H1 (cell line): ENCODE measurements at regions not wholly inside any gene's neighbourhood (a gene's known extent, or its start where the extent isn't known, plus 50 kb on each side); places are given as distances from the start of the nearest gene placed in this dataset.

Source experiments
- CTCF ChIA-PET: fragments of 300-600 bp; sonication (Branson Sonifier 250); formaldehyde crosslinking; loops from one replicate; lab custom pipeline; 2021; ENCODE audit not compliant: partially characterized antibody; lab: Charles Lee
- POLR2A ChIA-PET: fragments of 300-600 bp; sonication (Branson Sonifier 250); formaldehyde crosslinking; loops from one replicate; lab custom pipeline; 2021; ENCODE audit warnings: inconsistent platforms; ENCODE audit not compliant: partially characterized antibody; lab: Charles Lee
- DNase-seq, 2 experiments: peaks; one replicate each; pipeline versions ENCODE4 v3.0.0 to v3.0.0-alpha.2; 2010 to 2022; ENCODE audit warnings: low spot score in 2 of 2, low read depth in 1 of 2, mixed read lengths in 1 of 2
- FAIRE-seq: peaks from 2 replicates; lab custom pipeline; 2011; peaks lifted over from hg19 to GRCh38; lab: Jason Lieb, UNC
- H2AFZ ChIP-seq: 2 replicates; pipeline ENCODE4 v1.8.1; 2012; ENCODE audit warnings: low read length, inconsistent platforms
- H2AK5ac ChIP-seq: 2 replicates; pipeline ENCODE4 v1.6.1; 2013; ENCODE audit warnings: low read depth, low read length
- H2BK120ac ChIP-seq: replicated peaks from 2 replicates; pipeline ENCODE3; 2013; ENCODE audit warnings: low read depth, low read length, inconsistent platforms
- H2BK12ac ChIP-seq: 2 replicates; pipeline ENCODE4 v1.6.1; 2013; ENCODE audit warnings: low read depth, low read length
- H2BK15ac ChIP-seq: 2 replicates; pipeline ENCODE4 v1.6.1; 2013; ENCODE audit warnings: low read length
- H2BK20ac ChIP-seq: 2 replicates; pipeline ENCODE4 v1.6.1; 2013; ENCODE audit warnings: low read length
- H2BK5ac ChIP-seq: 2 replicates; pipeline ENCODE4 v1.6.1; 2013; ENCODE audit warnings: low read depth, low read length
- H3K14ac ChIP-seq: 2 replicates; pipeline ENCODE4 v1.6.1; 2013; ENCODE audit warnings: inconsistent platforms; ENCODE audit not compliant: insufficient read length
- H3K18ac ChIP-seq: 2 replicates; pipeline ENCODE4 v1.6.1; 2013; ENCODE audit warnings: low read length; ENCODE audit errors: extremely low read depth
- H3K23ac ChIP-seq: 2 replicates; pipeline ENCODE4 v1.6.1; 2013; ENCODE audit warnings: inconsistent platforms; ENCODE audit not compliant: insufficient read length
- H3K23me2 ChIP-seq: 2 replicates; pipeline ENCODE4 v1.6.1; 2013; ENCODE audit warnings: low read depth, low read length
- H3K27ac ChIP-seq: 2 replicates; pipeline ENCODE4 v1.6.1; 2011; ENCODE audit warnings: low read depth, low read length, inconsistent platforms
- H3K27me3 ChIP-seq, 4 experiments: replicated peaks in 1 of 4; 1 replicate in 1 of 4; 2 replicates in 3 of 4; pipeline versions ENCODE4 v1.6.1 to v1.8.1; 2011 to 2013; ENCODE audit warnings: low read length in 3 of 4, mild to moderate bottlenecking in 3 of 4, inconsistent platforms in 2 of 4, mixed read lengths in 2 of 4, moderate library complexity in 1 of 4; ENCODE audit not compliant: control insufficient read depth in 3 of 4, insufficient read depth in 3 of 4; ENCODE audit errors: extremely low read depth in 1 of 4
- H3K36me3 ChIP-seq, 4 experiments: 2 replicates each; pipeline versions ENCODE4 v1.6.1 to v1.8.1; 2011 to 2013; ENCODE audit warnings: mild to moderate bottlenecking in 4 of 4, low read length in 3 of 4, moderate library complexity in 2 of 4, control low read depth in 1 of 4, inconsistent platforms in 1 of 4; ENCODE audit not compliant: insufficient read depth in 4 of 4, control insufficient read depth in 2 of 4
- H3K4ac ChIP-seq: replicated peaks from 2 replicates; pipeline ENCODE3; 2013; ENCODE audit warnings: low read length, low read depth, mixed read lengths, inconsistent platforms; ENCODE audit not compliant: insufficient read length
- H3K4me1 ChIP-seq, 4 experiments: replicated peaks in 1 of 4; 1 replicate in 1 of 4; 2 replicates in 3 of 4; pipeline versions ENCODE4 v1.6.1 to v1.8.1; 2011 to 2013; ENCODE audit warnings: low read length in 3 of 4, inconsistent platforms in 2 of 4, mixed read lengths in 1 of 4; ENCODE audit not compliant: insufficient read depth in 4 of 4, control insufficient read depth in 3 of 4
- H3K4me2 ChIP-seq, 2 experiments: 2 replicates each; pipeline versions ENCODE4 v1.6.1 to v1.8.1; 2011 to 2013; ENCODE audit warnings: low read depth in 2 of 2, low read length in 2 of 2, control low read depth in 1 of 2, inconsistent platforms in 1 of 2, mild to moderate bottlenecking in 1 of 2; ENCODE audit not compliant: insufficient read depth in 1 of 2
- H3K4me3 ChIP-seq, 4 experiments: fragments of 200-600, 300-600 bp in 1 of 4; sonication (generic), shearing (Covaris generic), sonication (Bioruptor Twin) in 1 of 4; 2 replicates each; pipeline versions ENCODE4 v1.5.1 to v1.8.1; 2011 to 2016; ENCODE audit warnings: low read length in 4 of 4, low read depth in 3 of 4, control low read depth in 2 of 4, inconsistent platforms in 2 of 4, mild to moderate bottlenecking in 2 of 4, mixed read lengths in 1 of 4, moderate library complexity in 1 of 4; ENCODE audit not compliant: insufficient read depth in 2 of 4; ENCODE audit errors: extremely low read depth in 1 of 4
- H3K56ac ChIP-seq: replicated peaks from 2 replicates; pipeline ENCODE3; 2013; ENCODE audit warnings: low read depth, mild to moderate bottlenecking, mixed read lengths, low read length, inconsistent platforms; ENCODE audit not compliant: insufficient read length
- H3K79me1 ChIP-seq: 2 replicates; pipeline ENCODE4 v1.6.1; 2013; ENCODE audit warnings: low read depth, low read length, control low read depth
- H3K79me2 ChIP-seq, 2 experiments: 2 replicates each; pipeline versions ENCODE4 v1.6.1 to v1.8.1; 2012 to 2013; ENCODE audit warnings: low read length in 2 of 2, mild to moderate bottlenecking in 2 of 2, inconsistent platforms in 1 of 2; ENCODE audit not compliant: insufficient read depth in 2 of 2, control insufficient read depth in 1 of 2
- H3K9ac ChIP-seq, 4 experiments: replicated peaks in 1 of 4; 1 replicate in 1 of 4; 2 replicates in 3 of 4; pipeline versions ENCODE4 v1.6.1 to v1.8.1; 2011 to 2013; ENCODE audit warnings: low read depth in 3 of 4, low read length in 3 of 4, control low read depth in 2 of 4, mild to moderate bottlenecking in 2 of 4, moderate library complexity in 2 of 4, inconsistent platforms in 1 of 4; ENCODE audit errors: extremely low read depth in 1 of 4
- H3K9me3 ChIP-seq, 2 experiments: 2 replicates each; pipeline versions ENCODE4 v1.6.1 to v1.8.1; 2012 to 2013; ENCODE audit warnings: mild to moderate bottlenecking in 2 of 2, moderate library complexity in 2 of 2, control low read depth in 1 of 2, inconsistent platforms in 1 of 2, low read depth in 1 of 2, low read length in 1 of 2, mixed read lengths in 1 of 2; ENCODE audit not compliant: insufficient read depth in 2 of 2
- H4K20me1 ChIP-seq, 2 experiments: replicated peaks in 1 of 2; 2 replicates each; pipeline versions ENCODE3 to v1.8.1; 2011 to 2013; ENCODE audit warnings: inconsistent platforms in 2 of 2, low read length in 2 of 2, mild to moderate bottlenecking in 1 of 2; ENCODE audit not compliant: insufficient read depth in 2 of 2, control insufficient read depth in 1 of 2
- H4K5ac ChIP-seq: 2 replicates; pipeline ENCODE4 v1.6.1; 2013; ENCODE audit warnings: low read length, low read depth, mixed read lengths, inconsistent platforms; ENCODE audit not compliant: insufficient read length
- H4K8ac ChIP-seq: 2 replicates; pipeline ENCODE4 v1.8.0; 2013; ENCODE audit warnings: mild to moderate bottlenecking, moderate library complexity, low read length, inconsistent platforms; ENCODE audit not compliant: insufficient read depth; ENCODE audit errors: extremely low read depth
- H4K91ac ChIP-seq: replicated peaks from 2 replicates; pipeline ENCODE3; 2013; ENCODE audit warnings: low read length, mixed read lengths, inconsistent platforms; ENCODE audit not compliant: insufficient read length
- BACH1 ChIP-seq: IDR thresholded peaks from 2 replicates; pipeline ENCODE4 v1.6.1; 2012; ENCODE audit warnings: low read length, improper control_type of control experiment
- CBX5 ChIP-seq: fragments of 300-800, 300-1000 bp; sonication (generic); IDR thresholded peaks from 2 replicates; pipeline ENCODE4 v1.7.1; 2016; ENCODE audit warnings: antibody characterized with exemption, low read length, low read depth
- GABPA ChIP-seq: IDR thresholded peaks from 2 replicates; pipeline ENCODE4 v1.6.1; 2011; ENCODE audit warnings: mild to moderate bottlenecking, low read length, moderate library complexity, borderline replicate concordance; ENCODE audit not compliant: insufficient read depth
- GTF2F1 ChIP-seq: IDR thresholded peaks from 2 replicates; pipeline ENCODE4 v1.6.1; 2012; ENCODE audit warnings: low read depth, low read length, improper control_type of control experiment, borderline replicate concordance
- KDM5A ChIP-seq: fragments of 200-600 bp; IDR thresholded peaks from 2 replicates; pipeline ENCODE4 v1.7.1; 2012; ENCODE audit warnings: mild to moderate bottlenecking, low read length, inconsistent platforms, mixed read lengths
- MAFK ChIP-seq: IDR thresholded peaks from 2 replicates; pipeline ENCODE4 v1.6.1; 2012; ENCODE audit warnings: low read depth, mild to moderate bottlenecking, improper control_type of control experiment, low read length
- NANOG ChIP-seq: IDR thresholded peaks from 2 replicates; pipeline ENCODE4 v1.6.1; 2011; ENCODE audit warnings: low read length, low read depth, mild to moderate bottlenecking, inconsistent platforms; ENCODE audit not compliant: insufficient read depth, poor library complexity, severe bottlenecking
- POLR2AphosphoS5 ChIP-seq: IDR thresholded peaks from 2 replicates; pipeline ENCODE4 v1.6.1; 2011; ENCODE audit warnings: low read depth, low read length
- SAP30 ChIP-seq: fragments of 300-600 bp; sonication (generic); IDR thresholded peaks from 2 replicates; pipeline ENCODE4 v1.7.1; 2012; ENCODE audit warnings: low read length, moderate library complexity, mild to moderate bottlenecking, inconsistent platforms; ENCODE audit not compliant: insufficient read depth, insufficient replicate concordance
- SP2 ChIP-seq: IDR thresholded peaks from 2 replicates; pipeline ENCODE4 v1.6.1; 2012; ENCODE audit warnings: mild to moderate bottlenecking, low read length, inconsistent platforms
- SRF ChIP-seq: IDR thresholded peaks from 2 replicates; pipeline ENCODE4 v1.6.1; 2011; ENCODE audit warnings: mild to moderate bottlenecking, low read depth, low read length, moderate library complexity
- TAF1 ChIP-seq: IDR thresholded peaks from 2 replicates; pipeline ENCODE4 v1.6.1; 2011; ENCODE audit warnings: mild to moderate bottlenecking, low read depth, low read length
- WGBS, 2 experiments: shearing (Covaris generic) in 1 of 2; methylation state at CpG; one replicate each; pipeline versions ENCODE4 v1.1.6 to v1.1.7; 2013 to 2015; ENCODE audit warnings: low lambda C conversion rate in 2 of 2, mixed read lengths in 2 of 2, inconsistent platforms in 1 of 2, low coverage in 1 of 2, missing lambda C conversion rate in 1 of 2; ENCODE audit not compliant: insufficient replicate concordance in 2 of 2, insufficient coverage in 1 of 2, insufficient read length in 1 of 2; ENCODE audit errors: extremely low coverage in 1 of 2, missing lambda C conversion rate in 1 of 2; 5-methylcytosine and 5-hydroxymethylcytosine counted together

DNA sequence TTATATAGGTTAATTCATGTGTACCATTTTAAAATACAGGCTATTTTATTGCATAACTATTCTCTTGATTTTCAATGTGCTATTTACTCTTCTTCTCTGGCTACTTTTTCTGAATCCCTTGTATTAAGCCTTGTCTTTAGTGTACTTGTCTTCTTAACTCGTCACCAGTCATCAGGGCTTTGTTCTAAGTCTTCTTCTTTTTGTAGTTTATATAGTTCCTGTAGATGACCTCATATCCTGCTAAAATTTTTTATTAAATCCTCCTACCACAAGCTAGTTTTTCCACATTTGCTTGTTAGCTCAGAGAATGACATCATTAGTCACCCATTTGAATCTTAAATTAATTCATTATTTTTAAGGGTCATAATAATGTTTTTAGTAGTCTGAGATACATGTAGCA, 1281.9 kb downstream of the KCNT2 start:
- Histone ChIP-seq H3K4me1 (no peaks in the 10 kb centered on the region), H4K91ac (no peak overlapping the region), H2BK12ac (no peak overlapping the region), H2AFZ (no peak overlapping the region), H3K23ac (no peak overlapping the region), H3K4me3 (no peak overlapping the region), H2BK5ac (no peak overlapping the region), H3K79me1 (no peaks in the 10 kb centered on the region), H3K9ac (no peak overlapping the region), H3K18ac (no peak overlapping the region), H4K20me1 (no peaks in the 10 kb centered on the region), H3K14ac (no peak overlapping the region), H3K79me2 (no peaks in the 10 kb centered on the region), H3K36me3 (no peaks in the 10 kb centered on the region), H3K56ac (no peak overlapping the region), H4K5ac (no peak overlapping the region), H4K8ac (no peak overlapping the region), H3K4ac (no peak overlapping the region), H3K4me2 (no peak overlapping the region), H2BK20ac (no peak overlapping the region), H2BK15ac (no peak overlapping the region), H3K23me2 (no peaks in the 10 kb centered on the region), H2AK5ac (no peak overlapping the region), H3K27ac (no peak overlapping the region), H3K9me3 (no peaks in the 10 kb centered on the region), H3K27me3 (peaks cover 0 to 1% (median 0%) of the 10 kb centered on the region in 4 experiments; a peak in 1 of 7 replicates), H2BK120ac (no peak overlapping the region)
- ChIA-PET POLR2A (no interaction called here), CTCF (no interaction called here)
- WGBS, 2 experiments: 100% methylated on average over 1 of the region's 1 CpG; no CpG with 5 or more reads in 1 of the 2 experiments
- DNase-seq: no peak
- FAIRE-seq: no peak
- TF ChIP-seq CBX5 (no peak), POLR2AphosphoS5 (no peak), TAF1 (no peak), MAFK (no peak), SP2 (no peak), GTF2F1 (no peak), GABPA (no peak), SAP30 (no peak), BACH1 (no peak), NANOG (no peak), KDM5A (no peak), SRF (no peak)
